HepG2 (cell line): ENCODE measurements at regions not wholly inside any gene's neighbourhood (a gene's known extent, or its start where the extent isn't known, plus 50 kb on each side); places are given as distances from the start of the nearest gene placed in this dataset.

Experiments
- ATAC-seq: fragments of 200-7000 bp; cut with Tn5 transposase; 3 replicates; pipeline ENCODE4 v1.9.1; 2020; ENCODE audit warnings: mild to moderate bottlenecking, moderate library complexity
- BruUV-seq: library from RNA; stranded (reverse); fragments of 400-500 nt; replicated peaks from 2 replicates; lab custom pipeline; 2021; lab: Mats Ljungman, UMichigan
- CTCF ChIA-PET: fragments of 300-600 bp; formaldehyde crosslinking; extraction: SDS; loops from one replicate; lab custom pipeline; 2021; ENCODE audit warnings: low total read pairs, inconsistent platforms, low intra/inter-chr PET ratio; lab: Yijun Ruan, JAX
- POLR2A ChIA-PET: fragments of 350-600 bp; sonication (Branson Sonifier 250); formaldehyde crosslinking; loops from one replicate; lab custom pipeline; 2020; ENCODE audit warnings: antibody characterized with exemption, inconsistent platforms; lab: Yijun Ruan, JAX
- DNase-seq: peaks from one replicate; pipeline ENCODE4 v3.0.0-alpha.2; 2015; ENCODE audit warnings: low spot score
- FAIRE-seq: peaks from 3 replicates; lab custom pipeline; 2011; peaks lifted over from hg19 to GRCh38; lab: Jason Lieb, UNC
- H2AFZ ChIP-seq: one replicate; pipeline ENCODE4 v1.6.1; 2011; ENCODE audit warnings: low read length, inconsistent platforms
- H3K27ac ChIP-seq: fragments of 300-600 bp; 3 replicates; pipeline ENCODE4 v1.8.0; 2011; ENCODE audit warnings: mixed run types, mild to moderate bottlenecking, mixed read lengths, low read length, inconsistent platforms; ENCODE audit not compliant: insufficient read depth; ENCODE audit errors: extremely low read length
- H3K27me3 ChIP-seq, 2 experiments: fragments of 200-600 bp in 1 of 2; 2 replicates in 1 of 2; 3 replicates in 1 of 2; pipeline versions ENCODE4 v1.6.0 to v1.8.0; 2011; ENCODE audit warnings: low read length in 2 of 2, mild to moderate bottlenecking in 2 of 2, moderate library complexity in 2 of 2, inconsistent platforms in 1 of 2; ENCODE audit not compliant: insufficient read depth in 2 of 2, control insufficient read depth in 1 of 2
- H3K36me3 ChIP-seq, 2 experiments: fragments of 200-600 bp in 1 of 2; replicated peaks in 1 of 2; 2 replicates in 1 of 2; 3 replicates in 1 of 2; pipeline versions ENCODE4 v1.5.1 to v1.8.0; 2011; ENCODE audit warnings: low read length in 2 of 2, inconsistent platforms in 1 of 2; ENCODE audit not compliant: insufficient read depth in 2 of 2, control insufficient read depth in 1 of 2
- H3K4me1 ChIP-seq: 2 replicates; pipeline ENCODE4 v1.5.1; 2012; ENCODE audit warnings: low read length, inconsistent platforms; ENCODE audit not compliant: insufficient read depth
- H3K4me2 ChIP-seq: 2 replicates; pipeline ENCODE4 v1.6.0; 2011; ENCODE audit warnings: low read depth, low read length, inconsistent platforms
- H3K4me3 ChIP-seq, 3 experiments: fragments of 200-600 bp in 1 of 3; sonication (generic), shearing (Covaris generic) in 1 of 3; replicated peaks in 1 of 3; 2 replicates each; pipeline ENCODE4 v1.5.1; 2011 to 2016; ENCODE audit warnings: low read length in 3 of 3, inconsistent platforms in 2 of 3, low read depth in 2 of 3, mild to moderate bottlenecking in 2 of 3, control low read depth in 1 of 3, mixed read lengths in 1 of 3; ENCODE audit not compliant: insufficient read depth in 1 of 3
- H3K79me2 ChIP-seq: one replicate; pipeline ENCODE4 v1.6.1; 2011; ENCODE audit warnings: low read length, inconsistent platforms; ENCODE audit not compliant: insufficient read depth
- H3K9ac ChIP-seq: 2 replicates; pipeline ENCODE4 v1.6.0; 2011; ENCODE audit warnings: mild to moderate bottlenecking, low read depth, low read length, inconsistent platforms; ENCODE audit not compliant: insufficient read depth
- H3K9me3 ChIP-seq: 2 replicates; pipeline ENCODE4 v1.5.1; 2012; ENCODE audit warnings: mild to moderate bottlenecking, low read length
- H4K20me1 ChIP-seq: 2 replicates; pipeline ENCODE4 v1.6.0; 2011; ENCODE audit warnings: inconsistent platforms, mild to moderate bottlenecking, low read length, moderate library complexity; ENCODE audit not compliant: insufficient read depth
- SOX13 ChIP-seq, 3 experiments: fragments of 450-650 bp in 1 of 3; sonication (generic) in 1 of 3; formaldehyde crosslinking in 1 of 3; IDR thresholded peaks in 2 of 3; conservative IDR thresholded peaks in 1 of 3; 2 replicates each; pipeline versions ENCODE4 v1.5.0 to v1.6.1; 2016 to 2020; ENCODE audit warnings: antibody characterized with exemption in 1 of 3, mild to moderate bottlenecking in 1 of 3, missing compliant biosample characterization in 1 of 3, missing genetic modification reagents in 1 of 3, moderate library complexity in 1 of 3
- TOE1 ChIP-seq: sonication (generic); formaldehyde crosslinking; IDR thresholded peaks from 2 replicates; pipeline ENCODE4 v1.4.0; 2020; ENCODE audit warnings: mild to moderate bottlenecking, missing genetic modification reagents
- ZBTB8A ChIP-seq: sonication (generic); formaldehyde crosslinking; IDR thresholded peaks from 2 replicates; pipeline ENCODE4 v1.4.0; 2020; ENCODE audit warnings: mild to moderate bottlenecking, low read depth, missing genetic modification reagents, borderline replicate concordance
- ZNF260 ChIP-seq: sonication (generic); formaldehyde crosslinking; IDR thresholded peaks from 2 replicates; pipeline ENCODE4 v1.4.0; 2020; ENCODE audit warnings: missing genetic modification reagents, low read depth, mild to moderate bottlenecking, borderline replicate concordance
- ZNF569 ChIP-seq: sonication (generic); formaldehyde crosslinking; IDR thresholded peaks from 2 replicates; pipeline ENCODE4 v1.5.0; 2020; ENCODE audit warnings: mild to moderate bottlenecking, missing genetic modification reagents, moderate library complexity, borderline replicate concordance
- WGBS: methylation state at CpG from one replicate; pipeline ENCODE4 v1.1.6; 2017; ENCODE audit warnings: low lambda C conversion rate; 5-methylcytosine and 5-hydroxymethylcytosine counted together
- in situ Hi-C: cut with HindIII; loops from 2 replicates; pipeline ENCODE4 v1.10.0; 2017; ENCODE audit warnings: low pct_unique_long_range_greater_than_20kb; ENCODE audit not compliant: extremely low pct_ligation_motif_present
- intact Hi-C: fragments of 100-400 bp; cut with micrococcal nuclease; formaldehyde crosslinking; loops from one replicate; pipeline ENCODE4 v1.10.0; 2022; ENCODE audit not compliant: unreplicated experiment
- TF ChIP-seq, protein P1 (sequence below): sonication (generic); formaldehyde crosslinking; IDR thresholded peaks from 2 replicates; pipeline ENCODE4 v1.8.0; 2022; ENCODE audit warnings: low read depth, missing genetic modification reagents
- TF ChIP-seq, protein P2 (sequence below): sonication (generic); formaldehyde crosslinking; conservative IDR thresholded peaks from 2 replicates; pipeline ENCODE4 v1.4.0; 2020; ENCODE audit warnings: missing genetic modification reagents
- TF ChIP-seq, protein P3 (sequence below): sonication (generic); formaldehyde crosslinking; IDR thresholded peaks from 2 replicates; pipeline ENCODE4 v1.4.0; 2020; ENCODE audit warnings: mild to moderate bottlenecking, missing genetic modification reagents

DNA sequence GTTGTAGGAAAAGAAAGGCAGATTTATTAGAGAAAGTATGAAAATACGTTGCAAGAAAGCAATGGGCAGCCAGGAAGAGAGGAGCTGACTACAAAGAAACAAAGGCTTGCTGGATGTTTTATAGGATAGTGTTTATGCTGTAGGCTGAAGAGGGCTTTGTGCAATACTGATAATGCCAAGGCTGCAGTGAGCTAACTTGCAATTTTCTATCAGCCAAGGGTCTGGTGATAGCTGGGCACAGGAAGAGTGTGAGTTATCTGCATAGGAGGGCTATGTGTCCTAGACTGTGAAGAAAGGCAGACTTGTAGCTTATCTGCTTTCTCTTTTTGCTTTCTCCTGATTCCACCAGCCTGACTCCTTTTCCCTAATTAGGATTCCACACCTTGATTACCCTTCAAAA, 51.3 kb upstream of the OSBPL11 start:
- H3K27me3 ChIP-seq = no peaks in the 10 kb centered on the region; a peak in 1 of 5 replicates
- 20% methylated on average over 1 of the region's 1 CpG for WGBS
- no peaks in the 10 kb centered on the region for H3K79me2 ChIP-seq
- FAIRE-seq = no peak
- CTCF ChIA-PET = no interaction called here
- H3K4me3 ChIP-seq = no peak overlapping the region
- H3K36me3 ChIP-seq = no peaks in the 10 kb centered on the region
- no peaks in the 10 kb centered on the region for H3K9me3 ChIP-seq
- H2AFZ ChIP-seq = no peak overlapping the region
- no peak overlapping the region for H3K9ac ChIP-seq
- H3K27ac ChIP-seq = no peak overlapping the region
- no peak overlapping the region for H3K4me2 ChIP-seq
- POLR2A ChIA-PET = no interaction called here
- DNase-seq = no peak
- intact Hi-C loops (no loop called here), in situ Hi-C loops (no loop called here)
- BruUV-seq = no TSS peak
- ATAC-seq = no peak
- H3K4me1 ChIP-seq = peaks cover 29% of the 10 kb centered on the region
- TF ChIP-seq, protein P1, sequence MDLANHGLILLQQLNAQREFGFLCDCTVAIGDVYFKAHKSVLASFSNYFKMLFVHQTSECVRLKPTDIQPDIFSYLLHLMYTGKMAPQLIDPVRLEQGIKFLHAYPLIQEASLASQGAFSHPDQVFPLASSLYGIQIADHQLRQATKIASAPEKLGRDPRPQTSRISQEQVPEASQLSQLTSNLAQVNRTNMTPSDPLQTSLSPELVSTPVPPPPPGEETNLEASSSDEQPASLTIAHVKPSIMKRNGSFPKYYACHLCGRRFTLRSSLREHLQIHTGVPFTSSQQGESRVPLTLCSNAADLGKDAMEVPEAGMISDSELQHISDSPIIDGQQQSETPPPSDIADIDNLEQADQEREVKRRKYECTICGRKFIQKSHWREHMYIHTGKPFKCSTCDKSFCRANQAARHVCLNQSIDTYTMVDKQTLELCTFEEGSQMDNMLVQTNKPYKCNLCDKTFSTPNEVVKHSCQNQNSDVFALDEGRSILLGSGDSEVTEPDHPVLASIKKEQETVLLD = no peak
- TF ChIP-seq, protein P2, sequence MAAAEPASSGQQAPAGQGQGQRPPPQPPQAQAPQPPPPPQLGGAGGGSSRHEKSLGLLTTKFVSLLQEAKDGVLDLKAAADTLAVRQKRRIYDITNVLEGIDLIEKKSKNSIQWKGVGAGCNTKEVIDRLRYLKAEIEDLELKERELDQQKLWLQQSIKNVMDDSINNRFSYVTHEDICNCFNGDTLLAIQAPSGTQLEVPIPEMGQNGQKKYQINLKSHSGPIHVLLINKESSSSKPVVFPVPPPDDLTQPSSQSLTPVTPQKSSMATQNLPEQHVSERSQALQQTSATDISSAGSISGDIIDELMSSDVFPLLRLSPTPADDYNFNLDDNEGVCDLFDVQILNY = no peak
- TF ChIP-seq ZNF260 (CRISPR knock-in tag) (no peak), SOX13 (IDR thresholded peaks at IDR 0.05) (no peak), SOX13 (CRISPR knock-in tag; conservative IDR thresholded peaks at IDR 0.05 in 1 of 2, IDR thresholded peaks at IDR 0.05 in 1 of 2) (no peak), ZNF569 (CRISPR knock-in tag) (no peak), TOE1 (CRISPR knock-in tag) (no peak), ZBTB8A (CRISPR knock-in tag) (no peak)
- TF ChIP-seq, protein P3, sequence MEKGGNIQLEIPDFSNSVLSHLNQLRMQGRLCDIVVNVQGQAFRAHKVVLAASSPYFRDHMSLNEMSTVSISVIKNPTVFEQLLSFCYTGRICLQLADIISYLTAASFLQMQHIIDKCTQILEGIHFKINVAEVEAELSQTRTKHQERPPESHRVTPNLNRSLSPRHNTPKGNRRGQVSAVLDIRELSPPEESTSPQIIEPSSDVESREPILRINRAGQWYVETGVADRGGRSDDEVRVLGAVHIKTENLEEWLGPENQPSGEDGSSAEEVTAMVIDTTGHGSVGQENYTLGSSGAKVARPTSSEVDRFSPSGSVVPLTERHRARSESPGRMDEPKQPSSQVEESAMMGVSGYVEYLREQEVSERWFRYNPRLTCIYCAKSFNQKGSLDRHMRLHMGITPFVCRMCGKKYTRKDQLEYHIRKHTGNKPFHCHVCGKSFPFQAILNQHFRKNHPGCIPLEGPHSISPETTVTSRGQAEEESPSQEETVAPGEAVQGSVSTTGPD (CRISPR knock-in tag) = no peak
- H4K20me1 ChIP-seq = no peaks in the 10 kb centered on the region
